ENCODE measurements at regions not wholly inside any gene's neighbourhood (a gene's known extent, or its start where the extent isn't known, plus 50 kb on each side); places are given as distances from the start of the nearest gene placed in this dataset.

DNA sequence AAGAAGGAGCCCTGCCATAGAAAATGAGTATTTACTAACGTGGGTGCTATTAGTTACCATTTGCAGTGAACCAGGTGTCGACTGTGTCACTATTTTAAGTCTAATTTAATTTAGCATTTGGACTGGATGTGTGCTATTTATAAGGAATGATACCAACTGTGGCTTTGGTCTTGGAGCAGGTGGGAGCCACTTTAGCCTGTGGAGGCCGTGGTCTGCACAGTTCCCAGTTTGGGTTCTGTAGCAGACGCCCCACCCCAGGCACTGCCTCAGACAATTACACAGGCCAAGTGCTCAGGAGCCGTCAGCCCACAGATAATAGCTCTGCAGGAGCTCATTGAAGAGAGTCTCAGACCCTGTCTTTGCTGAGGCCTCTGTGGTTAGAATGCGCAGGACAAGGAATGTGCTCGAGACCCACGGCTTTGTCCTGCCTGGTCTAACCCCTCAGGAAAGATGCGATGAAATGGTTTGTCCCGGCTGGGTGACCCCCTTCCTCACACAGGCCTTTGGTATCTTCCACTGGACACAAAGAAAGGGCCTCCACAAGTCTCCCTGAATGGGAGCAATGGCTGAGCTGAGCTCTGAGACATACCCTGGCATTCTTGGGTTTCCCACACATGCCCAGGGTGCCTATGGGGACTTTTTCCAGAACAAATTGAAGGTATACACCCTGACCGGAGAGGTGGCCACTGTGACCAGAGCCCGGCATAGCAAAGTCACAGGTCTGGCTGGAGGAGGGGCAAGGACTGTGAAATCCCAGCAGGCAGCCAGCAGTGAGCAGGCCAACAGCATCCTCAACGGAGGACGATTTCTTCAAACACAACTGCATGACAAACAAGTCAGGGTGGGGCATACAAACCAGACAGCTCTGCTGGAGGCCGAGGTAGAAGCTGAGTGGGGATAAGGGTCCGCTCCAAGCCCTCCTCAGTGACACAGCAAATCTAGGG lies 251.2 kb downstream of the ARHGAP12 start:
- TF ChIP-seq POLR2AphosphoS5 (IDR thresholded peaks at IDR 0.05) (no peak), EP300 (IDR thresholded peaks at IDR 0.05) (no peak)
- TF ChIP-seq, protein P1, sequence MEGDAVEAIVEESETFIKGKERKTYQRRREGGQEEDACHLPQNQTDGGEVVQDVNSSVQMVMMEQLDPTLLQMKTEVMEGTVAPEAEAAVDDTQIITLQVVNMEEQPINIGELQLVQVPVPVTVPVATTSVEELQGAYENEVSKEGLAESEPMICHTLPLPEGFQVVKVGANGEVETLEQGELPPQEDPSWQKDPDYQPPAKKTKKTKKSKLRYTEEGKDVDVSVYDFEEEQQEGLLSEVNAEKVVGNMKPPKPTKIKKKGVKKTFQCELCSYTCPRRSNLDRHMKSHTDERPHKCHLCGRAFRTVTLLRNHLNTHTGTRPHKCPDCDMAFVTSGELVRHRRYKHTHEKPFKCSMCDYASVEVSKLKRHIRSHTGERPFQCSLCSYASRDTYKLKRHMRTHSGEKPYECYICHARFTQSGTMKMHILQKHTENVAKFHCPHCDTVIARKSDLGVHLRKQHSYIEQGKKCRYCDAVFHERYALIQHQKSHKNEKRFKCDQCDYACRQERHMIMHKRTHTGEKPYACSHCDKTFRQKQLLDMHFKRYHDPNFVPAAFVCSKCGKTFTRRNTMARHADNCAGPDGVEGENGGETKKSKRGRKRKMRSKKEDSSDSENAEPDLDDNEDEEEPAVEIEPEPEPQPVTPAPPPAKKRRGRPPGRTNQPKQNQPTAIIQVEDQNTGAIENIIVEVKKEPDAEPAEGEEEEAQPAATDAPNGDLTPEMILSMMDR (IDR thresholded peaks at IDR 0.05) = no peak
